ENCODE measurements at regions not wholly inside any gene's neighbourhood (a gene's known extent, or its start where the extent isn't known, plus 50 kb on each side); places are given as distances from the start of the nearest gene placed in this dataset.

DNA sequence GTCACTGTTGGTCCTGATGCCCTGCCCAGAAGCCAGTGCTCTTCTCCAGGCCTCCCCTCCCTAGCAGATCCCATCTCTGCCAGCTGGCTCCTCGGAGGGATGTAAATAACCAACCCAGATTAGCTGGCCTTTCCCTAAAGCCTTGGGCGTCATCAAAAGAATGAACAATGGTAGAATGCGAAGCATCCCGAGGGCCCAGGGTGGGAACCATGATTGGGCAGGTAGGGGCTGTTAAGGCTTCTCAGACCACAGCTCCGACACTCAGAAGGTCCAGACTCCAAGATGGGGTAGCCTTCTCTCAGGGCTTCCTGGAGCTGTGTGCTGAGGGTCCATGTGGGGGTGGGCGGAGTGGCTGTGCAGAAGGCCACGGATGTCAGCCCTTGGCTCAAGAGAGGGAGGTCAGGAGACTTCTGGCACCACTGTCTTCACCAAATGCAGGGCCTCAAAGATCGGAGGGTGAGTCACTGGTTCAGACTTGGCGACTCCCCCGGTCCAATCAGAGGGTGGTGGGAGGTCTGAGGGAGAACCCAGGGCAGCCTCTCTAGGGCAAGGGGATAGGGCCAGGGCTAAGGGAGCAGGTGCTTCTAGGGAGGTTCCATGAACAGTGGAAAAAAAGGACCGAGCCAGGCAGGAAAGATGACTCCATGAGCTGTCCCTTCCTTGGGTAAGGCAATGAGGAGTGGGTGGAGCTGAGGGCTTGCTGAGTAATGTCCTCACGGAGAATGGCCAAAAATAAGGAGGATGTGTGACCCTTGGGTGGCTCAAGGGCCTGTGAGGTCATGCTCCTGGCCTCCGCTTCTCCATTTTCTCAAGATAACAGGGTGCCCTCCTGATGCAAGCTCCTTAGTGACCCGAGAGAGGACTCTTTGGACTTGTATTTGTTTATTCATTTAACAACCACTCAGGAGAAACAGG, 58.4 kb upstream of the EPS8L3 start:
- RAD21 ChIA-PET (ENCODE audit: unreplicated experiment), result no interaction called here
- TF ChIP-seq PAX8 (IDR thresholded peaks at IDR 0.05), result no peak
- TF ChIP-seq, protein P1, sequence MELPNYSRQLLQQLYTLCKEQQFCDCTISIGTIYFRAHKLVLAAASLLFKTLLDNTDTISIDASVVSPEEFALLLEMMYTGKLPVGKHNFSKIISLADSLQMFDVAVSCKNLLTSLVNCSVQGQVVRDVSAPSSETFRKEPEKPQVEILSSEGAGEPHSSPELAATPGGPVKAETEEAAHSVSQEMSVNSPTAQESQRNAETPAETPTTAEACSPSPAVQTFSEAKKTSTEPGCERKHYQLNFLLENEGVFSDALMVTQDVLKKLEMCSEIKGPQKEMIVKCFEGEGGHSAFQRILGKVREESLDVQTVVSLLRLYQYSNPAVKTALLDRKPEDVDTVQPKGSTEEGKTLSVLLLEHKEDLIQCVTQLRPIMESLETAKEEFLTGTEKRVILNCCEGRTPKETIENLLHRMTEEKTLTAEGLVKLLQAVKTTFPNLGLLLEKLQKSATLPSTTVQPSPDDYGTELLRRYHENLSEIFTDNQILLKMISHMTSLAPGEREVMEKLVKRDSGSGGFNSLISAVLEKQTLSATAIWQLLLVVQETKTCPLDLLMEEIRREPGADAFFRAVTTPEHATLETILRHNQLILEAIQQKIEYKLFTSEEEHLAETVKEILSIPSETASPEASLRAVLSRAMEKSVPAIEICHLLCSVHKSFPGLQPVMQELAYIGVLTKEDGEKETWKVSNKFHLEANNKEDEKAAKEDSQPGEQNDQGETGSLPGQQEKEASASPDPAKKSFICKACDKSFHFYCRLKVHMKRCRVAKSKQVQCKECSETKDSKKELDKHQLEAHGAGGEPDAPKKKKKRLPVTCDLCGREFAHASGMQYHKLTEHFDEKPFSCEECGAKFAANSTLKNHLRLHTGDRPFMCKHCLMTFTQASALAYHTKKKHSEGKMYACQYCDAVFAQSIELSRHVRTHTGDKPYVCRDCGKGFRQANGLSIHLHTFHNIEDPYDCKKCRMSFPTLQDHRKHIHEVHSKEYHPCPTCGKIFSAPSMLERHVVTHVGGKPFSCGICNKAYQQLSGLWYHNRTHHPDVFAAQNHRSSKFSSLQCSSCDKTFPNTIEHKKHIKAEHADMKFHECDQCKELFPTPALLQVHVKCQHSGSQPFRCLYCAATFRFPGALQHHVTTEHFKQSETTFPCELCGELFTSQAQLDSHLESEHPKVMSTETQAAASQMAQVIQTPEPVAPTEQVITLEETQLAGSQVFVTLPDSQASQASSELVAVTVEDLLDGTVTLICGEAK (IDR thresholded peaks at IDR 0.05; ENCODE audit: borderline replicate concordance), result no peak
- TF ChIP-seq, protein P2, sequence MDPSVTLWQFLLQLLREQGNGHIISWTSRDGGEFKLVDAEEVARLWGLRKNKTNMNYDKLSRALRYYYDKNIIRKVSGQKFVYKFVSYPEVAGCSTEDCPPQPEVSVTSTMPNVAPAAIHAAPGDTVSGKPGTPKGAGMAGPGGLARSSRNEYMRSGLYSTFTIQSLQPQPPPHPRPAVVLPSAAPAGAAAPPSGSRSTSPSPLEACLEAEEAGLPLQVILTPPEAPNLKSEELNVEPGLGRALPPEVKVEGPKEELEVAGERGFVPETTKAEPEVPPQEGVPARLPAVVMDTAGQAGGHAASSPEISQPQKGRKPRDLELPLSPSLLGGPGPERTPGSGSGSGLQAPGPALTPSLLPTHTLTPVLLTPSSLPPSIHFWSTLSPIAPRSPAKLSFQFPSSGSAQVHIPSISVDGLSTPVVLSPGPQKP (IDR thresholded peaks at IDR 0.05; ENCODE audit: low read depth, low read length), result no peak
- TF ChIP-seq ZNF384 (IDR thresholded peaks at IDR 0.05; ENCODE audit: borderline replicate concordance, low read depth, low read length), result no peak
- no peak for TF ChIP-seq NR2C1 (IDR thresholded peaks at IDR 0.05)
- no peak for TF ChIP-seq HDAC6 (IDR thresholded peaks at IDR 0.05; ENCODE audit: unreplicated experiment)
- TF ChIP-seq CHD4 (IDR thresholded peaks at IDR 0.05), result no peak
- TF ChIP-seq CTCF (IDR thresholded peaks at IDR 0.05 in 2 of 3, conservative IDR thresholded peaks at IDR 0.05 in 1 of 3; ENCODE audit: control insufficient read depth in 2 of 3, extremely low read depth in 1 of 3, insufficient read depth in 1 of 3, low read depth in 3 of 3, low read length in 3 of 3), result no peak
- no peak for TF ChIP-seq HDGF (IDR thresholded peaks at IDR 0.05)
- TF ChIP-seq POLR2A (IDR thresholded peaks at IDR 0.05; ENCODE audit: low read depth, low read length), result no peak
- no peak for TF ChIP-seq BHLHE40 (IDR thresholded peaks at IDR 0.05; ENCODE audit: borderline replicate concordance in 1 of 2, low read depth in 2 of 2, low read length in 1 of 2)
- TF ChIP-seq ZBTB11 (CRISPR knock-in tag; IDR thresholded peaks at IDR 0.05), result no peak

More for the DNA sequence above, 58.4 kb upstream of the EPS8L3 start:
- SMC1A ChIA-PET (ENCODE audit: uncharacterized antibody, unreplicated experiment), result interaction anchor here (1.1 to 1.3 kb wide), 2 partner anchors 90 to 162 kb away, joined by 3 read pairs; no protein-coding TSS in a partner anchor
- 77% methylated on average over 14 of the region's 14 CpGs for WGBS (ENCODE audit: insufficient coverage, insufficient replicate concordance, low lambda C conversion rate, missing lambda C conversion rate)
- H3K9ac ChIP-seq (ENCODE audit: control insufficient read depth, insufficient read depth, low read length), result no peak overlapping the region
- no peak overlapping the region for H3K27ac ChIP-seq (ENCODE audit: control insufficient read depth, insufficient read depth)
- no peak overlapping the region for H3K4me3 ChIP-seq
- no peak for FAIRE-seq
- H3K4me2 ChIP-seq (ENCODE audit: control insufficient read depth, insufficient read depth), result no peak overlapping the region
- H3K79me2 ChIP-seq (ENCODE audit: control insufficient read depth, insufficient read depth, low read length), result no peaks in the 10 kb centered on the region
- BruUV-seq (replicated peaks), result no TSS peak
- no peaks in the 10 kb centered on the region for H3K36me3 ChIP-seq (ENCODE audit: control insufficient read depth in 2 of 2, insufficient read depth in 2 of 2, low read length in 1 of 2)
- H4K20me1 ChIP-seq (ENCODE audit: control insufficient read depth, insufficient read depth), result no peaks in the 10 kb centered on the region
- H2AFZ ChIP-seq (ENCODE audit: control insufficient read depth, low read depth, low read length), result no peak overlapping the region
- peaks cover 17% of the 10 kb centered on the region for H3K4me1 ChIP-seq (ENCODE audit: control insufficient read depth, insufficient read depth, low read length)
- H3K9me3 ChIP-seq (replicated peaks; ENCODE audit: control insufficient read depth, insufficient read depth, low read length), result no peaks in the 10 kb centered on the region
- intact Hi-C loops (cut with micrococcal nuclease; ENCODE audit: unreplicated experiment), result no loop called here
- CTCF ChIA-PET, result interaction anchor here (0.6 to 1.4 kb wide), 2 partner anchors 157 to 207 kb away, joined by 3 to 4 read pairs; no protein-coding TSS in a partner anchor
- DNase-seq (ENCODE audit: low read depth, low spot score), result no peak
- in situ Hi-C loops (cut with MboI), result no loop called here
- ATAC-seq, result no peak
- H3K27me3 ChIP-seq (replicated peaks in 1 of 2; ENCODE audit: control insufficient read depth in 2 of 2, insufficient read depth in 2 of 2, low read length in 1 of 2), result no peaks in the 10 kb centered on the region
- POLR2A ChIA-PET, result interaction anchor here (0.6 kb wide), 1 partner anchor 605 kb away, joined by 3 read pairs; no protein-coding TSS in a partner anchor

All from GM12878 (cell line).